H9 (cell line): ENCODE measurements at regions not wholly inside any gene's neighbourhood (a gene's known extent, or its start where the extent isn't known, plus 50 kb on each side); places are given as distances from the start of the nearest gene placed in this dataset.

Experiments
- DNase-seq: peaks from one replicate; pipeline ENCODE4 v3.0.0-alpha.2; 2017
- H2AFZ ChIP-seq: one replicate; pipeline ENCODE4 v1.6.1; 2013; ENCODE audit warnings: mild to moderate bottlenecking, low read length, control low read depth, moderate library complexity
- H2AK5ac ChIP-seq: 2 replicates; pipeline ENCODE4 v1.6.1; 2013; ENCODE audit warnings: low read length, control low read depth, mixed read lengths; ENCODE audit not compliant: insufficient read length
- H2BK120ac ChIP-seq: one replicate; pipeline ENCODE4 v1.6.1; 2013; ENCODE audit warnings: low read depth, mild to moderate bottlenecking, low read length, control low read depth, inconsistent platforms; ENCODE audit not compliant: poor library complexity, severe bottlenecking
- H2BK12ac ChIP-seq: 2 replicates; pipeline ENCODE4 v1.6.1; 2013; ENCODE audit warnings: low read length, control low read depth, mixed read lengths, low read depth; ENCODE audit not compliant: insufficient read length
- H2BK15ac ChIP-seq: 2 replicates; pipeline ENCODE4 v1.6.1; 2013; ENCODE audit warnings: low read depth, low read length, control low read depth
- H2BK20ac ChIP-seq: one replicate; pipeline ENCODE4 v1.6.1; 2013; ENCODE audit warnings: low read depth, mild to moderate bottlenecking, low read length, control low read depth, inconsistent platforms; ENCODE audit not compliant: poor library complexity, severe bottlenecking
- H2BK5ac ChIP-seq: 2 replicates; pipeline ENCODE4 v1.6.1; 2013; ENCODE audit warnings: low read length, control low read depth, mixed read lengths; ENCODE audit not compliant: insufficient read length
- H3K14ac ChIP-seq: 2 replicates; pipeline ENCODE4 v1.6.1; 2013; ENCODE audit warnings: low read length, control low read depth; ENCODE audit not compliant: insufficient read depth
- H3K18ac ChIP-seq: 2 replicates; pipeline ENCODE4 v1.6.1; 2013; ENCODE audit warnings: low read depth, mild to moderate bottlenecking, mixed read lengths, low read length, control low read depth; ENCODE audit not compliant: insufficient read length
- H3K23ac ChIP-seq: 2 replicates; pipeline ENCODE4 v1.6.1; 2013; ENCODE audit warnings: low read length, control low read depth, mixed read lengths, low read depth; ENCODE audit not compliant: insufficient read length
- H3K23me2 ChIP-seq: 2 replicates; pipeline ENCODE4 v1.6.1; 2013; ENCODE audit warnings: low read depth, mild to moderate bottlenecking, mixed read lengths, low read length, control low read depth; ENCODE audit not compliant: insufficient read length, poor library complexity, severe bottlenecking
- H3K27ac ChIP-seq: 2 replicates; pipeline ENCODE4 v1.5.1; 2013; ENCODE audit warnings: low read length, control low read depth, mixed read lengths, low read depth; ENCODE audit not compliant: insufficient read length
- H3K27me3 ChIP-seq: 2 replicates; pipeline ENCODE4 v1.6.1; 2013; ENCODE audit warnings: low read length, control low read depth, inconsistent platforms; ENCODE audit not compliant: insufficient read depth
- H3K4ac ChIP-seq: 2 replicates; pipeline ENCODE4 v1.6.1; 2013; ENCODE audit warnings: low read depth, mild to moderate bottlenecking, control low read depth, inconsistent platforms, low read length, moderate library complexity
- H3K4me1 ChIP-seq: 2 replicates; pipeline ENCODE4 v1.6.1; 2013; ENCODE audit warnings: low read length, control low read depth, inconsistent platforms; ENCODE audit not compliant: insufficient read depth
- H3K4me2 ChIP-seq: 2 replicates; pipeline ENCODE4 v1.6.1; 2013; ENCODE audit warnings: low read length, control low read depth, mixed read lengths; ENCODE audit not compliant: insufficient read length, insufficient read depth
- H3K56ac ChIP-seq: 2 replicates; pipeline ENCODE4 v1.6.1; 2013; ENCODE audit warnings: low read depth, mild to moderate bottlenecking, mixed read lengths, low read length, control low read depth; ENCODE audit not compliant: insufficient read length
- H3K79me1 ChIP-seq: 2 replicates; pipeline ENCODE4 v1.6.1; 2013; ENCODE audit warnings: low read depth, mild to moderate bottlenecking, moderate library complexity, low read length, control low read depth, inconsistent platforms; ENCODE audit not compliant: insufficient read depth, poor library complexity, severe bottlenecking
- H3K79me2 ChIP-seq: 2 replicates; pipeline ENCODE4 v1.6.1; 2013; ENCODE audit warnings: low read length, control low read depth, inconsistent platforms; ENCODE audit not compliant: insufficient read depth
- H3K9ac ChIP-seq: 2 replicates; pipeline ENCODE4 v1.6.1; 2013; ENCODE audit warnings: low read length, control low read depth, mixed read lengths; ENCODE audit not compliant: insufficient read length; ENCODE audit errors: extremely low read depth
- H3K9me3 ChIP-seq: one replicate; pipeline ENCODE4 v1.6.1; 2013; ENCODE audit warnings: low read depth, low read length, inconsistent platforms; ENCODE audit not compliant: control insufficient read depth
- H3T11ph ChIP-seq: one replicate; pipeline ENCODE4 v1.6.1; 2013; ENCODE audit warnings: mild to moderate bottlenecking, low read length, control low read depth, inconsistent platforms
- H4K20me1 ChIP-seq: one replicate; pipeline ENCODE4 v1.6.1; 2013; ENCODE audit not compliant: control insufficient read depth, insufficient read length, insufficient read depth
- H4K5ac ChIP-seq: 2 replicates; pipeline ENCODE4 v1.6.1; 2013; ENCODE audit warnings: low read depth, mild to moderate bottlenecking, mixed read lengths, low read length, control low read depth; ENCODE audit not compliant: insufficient read length
- H4K8ac ChIP-seq: replicated peaks from 2 replicates; pipeline ENCODE4 v1.6.1; 2013; ENCODE audit warnings: low read length, control low read depth, mixed read lengths, low read depth; ENCODE audit not compliant: insufficient read length
- H4K91ac ChIP-seq: 2 replicates; pipeline ENCODE4 v1.6.1; 2013; ENCODE audit warnings: low read depth, mild to moderate bottlenecking, moderate library complexity, mixed read lengths, low read length, control low read depth; ENCODE audit not compliant: insufficient read length
- H3K27ac Mint-ChIP-seq, 3 experiments: 2 replicates in 2 of 3; 3 replicates in 1 of 3; pipeline ENCODE4 v1.8.0; 2020 to 2021; ENCODE audit warnings: mixed read lengths in 3 of 3, mild to moderate bottlenecking in 1 of 3, moderate library complexity in 1 of 3
- H3K27me3 Mint-ChIP-seq: 2 replicates; pipeline ENCODE4 v1.8.0; 2021; ENCODE audit warnings: low read depth, mild to moderate bottlenecking, moderate library complexity, mixed read lengths
- H3K36me3 Mint-ChIP-seq, 3 experiments: 2 replicates in 2 of 3; 3 replicates in 1 of 3; pipeline ENCODE4 v1.8.0; 2020 to 2021; ENCODE audit warnings: low read depth in 3 of 3, mixed read lengths in 3 of 3; ENCODE audit not compliant: insufficient read depth in 1 of 3
- H3K4me1 Mint-ChIP-seq, 2 experiments: 2 replicates each; pipeline ENCODE4 v1.8.0; 2020; ENCODE audit warnings: mixed read lengths in 2 of 2
- H3K4me3 Mint-ChIP-seq, 2 experiments: 2 replicates in 1 of 2; 3 replicates in 1 of 2; pipeline ENCODE4 v1.8.0; 2020 to 2021; ENCODE audit warnings: mild to moderate bottlenecking in 2 of 2, mixed read lengths in 2 of 2, moderate library complexity in 1 of 2
- H3K9me3 Mint-ChIP-seq, 2 experiments: 2 replicates in 1 of 2; 3 replicates in 1 of 2; pipeline ENCODE4 v1.8.0; 2020; ENCODE audit warnings: mild to moderate bottlenecking in 2 of 2, mixed read lengths in 2 of 2, moderate library complexity in 1 of 2
- WGBS: extraction: QIAGEN DNeasy Blood & Tissue Kit; methylation state at CpG from one replicate; pipeline ENCODE4 v1.1.7; 2013; ENCODE audit warnings: missing lambda C conversion rate, low lambda C conversion rate, mixed read lengths; ENCODE audit not compliant: insufficient read length; ENCODE audit errors: extremely low coverage; 5-methylcytosine and 5-hydroxymethylcytosine counted together
- TF ChIP-seq, protein P1 (sequence below): fragments of 200-600 bp; sonication (generic); conservative IDR thresholded peaks from 3 replicates; pipeline ENCODE4 v1.8.0; 2021; ENCODE audit warnings: antibody characterized with exemption, mild to moderate bottlenecking

DNA sequence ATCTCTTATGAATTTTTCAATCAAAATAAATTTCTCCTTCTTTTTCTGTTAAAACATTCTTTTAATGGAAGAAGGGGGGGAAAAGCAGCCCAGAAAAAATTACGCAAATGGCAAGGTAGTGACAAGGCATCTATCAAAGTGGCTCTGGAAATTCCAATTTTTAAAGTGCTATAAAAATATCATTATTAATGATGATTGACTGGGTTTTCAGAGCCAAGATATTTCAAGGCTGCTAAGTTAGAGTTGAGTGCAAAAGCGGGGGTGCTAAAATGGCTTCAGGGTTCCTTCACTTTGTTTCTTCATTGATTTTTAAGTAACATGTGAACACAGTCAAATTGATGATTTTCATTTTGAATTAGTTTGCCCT lies 171.6 kb upstream of the CITED2 start:
- no CpG with 5 or more reads among the region's 2 CpGs for WGBS
- H3K18ac ChIP-seq = no peak overlapping the region
- no peak overlapping the region for H2BK12ac ChIP-seq
- no peak overlapping the region for H3K4me2 ChIP-seq
- no peaks in the 10 kb centered on the region for H4K20me1 ChIP-seq
- H3K27me3 Mint-ChIP-seq = no peaks in the 10 kb centered on the region
- no peak overlapping the region for H3K4ac ChIP-seq
- H4K5ac ChIP-seq = no peak overlapping the region
- no peaks in the 10 kb centered on the region for H3K79me2 ChIP-seq
- no peak overlapping the region for H3K27ac Mint-ChIP-seq
- no peak for DNase-seq
- no peaks in the 10 kb centered on the region for H3K27me3 ChIP-seq
- TF ChIP-seq, protein P1, sequence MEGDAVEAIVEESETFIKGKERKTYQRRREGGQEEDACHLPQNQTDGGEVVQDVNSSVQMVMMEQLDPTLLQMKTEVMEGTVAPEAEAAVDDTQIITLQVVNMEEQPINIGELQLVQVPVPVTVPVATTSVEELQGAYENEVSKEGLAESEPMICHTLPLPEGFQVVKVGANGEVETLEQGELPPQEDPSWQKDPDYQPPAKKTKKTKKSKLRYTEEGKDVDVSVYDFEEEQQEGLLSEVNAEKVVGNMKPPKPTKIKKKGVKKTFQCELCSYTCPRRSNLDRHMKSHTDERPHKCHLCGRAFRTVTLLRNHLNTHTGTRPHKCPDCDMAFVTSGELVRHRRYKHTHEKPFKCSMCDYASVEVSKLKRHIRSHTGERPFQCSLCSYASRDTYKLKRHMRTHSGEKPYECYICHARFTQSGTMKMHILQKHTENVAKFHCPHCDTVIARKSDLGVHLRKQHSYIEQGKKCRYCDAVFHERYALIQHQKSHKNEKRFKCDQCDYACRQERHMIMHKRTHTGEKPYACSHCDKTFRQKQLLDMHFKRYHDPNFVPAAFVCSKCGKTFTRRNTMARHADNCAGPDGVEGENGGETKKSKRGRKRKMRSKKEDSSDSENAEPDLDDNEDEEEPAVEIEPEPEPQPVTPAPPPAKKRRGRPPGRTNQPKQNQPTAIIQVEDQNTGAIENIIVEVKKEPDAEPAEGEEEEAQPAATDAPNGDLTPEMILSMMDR = no peak
- no peaks in the 10 kb centered on the region; the same call in 1 of the 2 replicates for H3K4me1 ChIP-seq
- no peaks in the 10 kb centered on the region for H3K23me2 ChIP-seq
- H3K9me3 ChIP-seq = no peaks in the 10 kb centered on the region
- H4K91ac ChIP-seq = no peak overlapping the region
- no peak overlapping the region for H3K4me3 Mint-ChIP-seq
- H2BK20ac ChIP-seq = no peak overlapping the region
- H3K27ac ChIP-seq = no peak overlapping the region
- H3K56ac ChIP-seq = no peak overlapping the region
- H2BK15ac ChIP-seq = no peak overlapping the region
- H3K23ac ChIP-seq = no peak overlapping the region
- no peak overlapping the region for H3K14ac ChIP-seq
- no peak overlapping the region for H2BK5ac ChIP-seq
- no peaks in the 10 kb centered on the region for H3K9me3 Mint-ChIP-seq
- no peak overlapping the region for H2BK120ac ChIP-seq
- peaks cover 16 to 36% of the 10 kb centered on the region in 2 experiments for H3K4me1 Mint-ChIP-seq
- H2AK5ac ChIP-seq = no peak overlapping the region
- no peaks in the 10 kb centered on the region for H3K79me1 ChIP-seq
- H3K36me3 Mint-ChIP-seq = no peaks in the 10 kb centered on the region
- H2AFZ ChIP-seq = no peak overlapping the region
- H3K9ac ChIP-seq = no peak overlapping the region
- H4K8ac ChIP-seq = no peak overlapping the region
- no peak overlapping the region for H3T11ph ChIP-seq
